Esophagus muscularis mucosa (tissue), 4 donors: ENCODE measurements at regions not wholly inside any gene's neighbourhood (a gene's known extent, or its start where the extent isn't known, plus 50 kb on each side); places are given as distances from the start of the nearest gene placed in this dataset.

Experiments
- DNase-seq: peaks from one replicate; pipeline ENCODE4 v3.0.0-alpha.2; 2017; ENCODE audit errors: extremely low spot score
- H3K27ac ChIP-seq, 4 donors: fragments of 200-600 bp; sonication (generic); replicated peaks in 1 of 4; 1 replicate in 3 of 4; 2 replicates in 1 of 4; pipeline ENCODE4 v1.5.1; 2016 to 2019; ENCODE audit warnings: mild to moderate bottlenecking in 1 of 4
- H3K27me3 ChIP-seq, 4 donors: fragments of 200-600 bp; sonication (generic); one replicate each; pipeline versions ENCODE4 v1.5.1 to v1.6.0; 2016 to 2019
- H3K36me3 ChIP-seq, 4 donors: fragments of 200-600 bp; sonication (generic); one replicate each; pipeline ENCODE4 v1.5.1; 2016 to 2019
- H3K4me1 ChIP-seq, 4 donors: fragments of 200-600 bp; sonication (generic); one replicate each; pipeline ENCODE4 v1.5.1; 2016 to 2019
- H3K4me3 ChIP-seq, 4 donors: fragments of 200-600 bp; sonication (generic); 1 replicate in 2 of 4; 2 replicates in 2 of 4; pipeline ENCODE4 v1.5.1; 2016 to 2019; ENCODE audit warnings: mild to moderate bottlenecking in 4 of 4, moderate library complexity in 1 of 4
- H3K9me3 ChIP-seq, 4 donors: fragments of 200-600 bp; sonication (generic); 1 replicate in 3 of 4; 2 replicates in 1 of 4; pipeline ENCODE4 v1.5.1; 2016 to 2019
- CTCF ChIP-seq, 3 experiments: fragments of 200-600 bp in 2 of 3; fragments of 450-650 bp in 1 of 3; sonication (generic) in 2 of 3; IDR thresholded peaks; one replicate each; pipeline ENCODE4 v1.5.1; 2017 to 2019; ENCODE audit warnings: antibody characterized with exemption in 3 of 3, mild to moderate bottlenecking in 2 of 3, moderate library complexity in 1 of 3
- EP300 ChIP-seq: sonication (generic); formaldehyde crosslinking; IDR thresholded peaks from one replicate; pipeline ENCODE4 v1.6.1; 2017; ENCODE audit warnings: antibody characterized with exemption
- POLR2A ChIP-seq: fragments of 450-650 bp; IDR thresholded peaks from one replicate; pipeline ENCODE4 v1.6.1; 2017; ENCODE audit warnings: antibody characterized with exemption, moderate library complexity, mild to moderate bottlenecking, low read depth
- POLR2AphosphoS5 ChIP-seq, 2 donors: sonication (generic); formaldehyde crosslinking; IDR thresholded peaks; one replicate each; pipeline ENCODE4 v1.6.1; 2017; ENCODE audit warnings: antibody characterized with exemption in 2 of 2
- WGBS: methylation state at CpG from one replicate; pipeline ENCODE4 v1.1.5; 2018; 5-methylcytosine and 5-hydroxymethylcytosine counted together
- intact Hi-C: fragments of 100-400 bp; cut with DNase I; formaldehyde crosslinking; loops from one replicate; pipeline ENCODE4 v1.15.1; 2023

GRCh38 chr20:60132162-60132826 is 174.1 kb downstream of the CDH26 start:
- intact Hi-C loops = no loop called here
- no peak for TF ChIP-seq POLR2AphosphoS5 (IDR thresholded peaks at IDR 0.05)
- TF ChIP-seq CTCF (IDR thresholded peaks at IDR 0.05) = no peak
- TF ChIP-seq EP300 = no peak
- TF ChIP-seq POLR2A = no peak
- no peaks in the 10 kb centered on the region for H3K36me3 ChIP-seq
- H3K27ac ChIP-seq = no peak overlapping the region
- H3K9me3 ChIP-seq = no peaks in the 10 kb centered on the region
- no peaks in the 10 kb centered on the region for H3K4me1 ChIP-seq
- no peak for DNase-seq
- peaks cover 0 to 23% (median 0%) of the 10 kb centered on the region in 4 donors for H3K27me3 ChIP-seq
- 90% methylated on average over 8 of the region's 8 CpGs for WGBS
- H3K4me3 ChIP-seq = no peak overlapping the region

- Histone ChIP-seq H3K27ac (no peak overlapping the region), H3K36me3 (no peaks in the 10 kb centered on the region), H3K27me3 (peaks cover 0 to 16% (median 0%) of the 10 kb centered on the region in 4 donors), H3K9me3 (no peaks in the 10 kb centered on the region), H3K4me3 (no peak overlapping the region), H3K4me1 (no peaks in the 10 kb centered on the region)
- 86% methylated on average over 14 of the region's 14 CpGs for WGBS
- intact Hi-C loops = no loop called here
- no peak for TF ChIP-seq POLR2A
- no peak for TF ChIP-seq POLR2AphosphoS5 (IDR thresholded peaks at IDR 0.05)
- no peak for TF ChIP-seq CTCF (IDR thresholded peaks at IDR 0.05)
- TF ChIP-seq EP300 = no peak
- peak; percentile 80 for DNase-seq
These were observed 174.8 kb downstream of the CDH26 start for GRCh38 chr20:60132827-60133670.

GRCh38 chr20:60135276-60135675 is 177.1 kb downstream of the CDH26 start:
- Histone ChIP-seq H3K27ac (no peak overlapping the region), H3K27me3 (peaks cover 0 to under 1% (median 0%) of the 10 kb centered on the region in 4 donors), H3K9me3 (no peaks in the 10 kb centered on the region), H3K36me3 (no peaks in the 10 kb centered on the region), H3K4me1 (peaks cover 0 to 4% (median under 1%) of the 10 kb centered on the region in 4 donors), H3K4me3 (no peak overlapping the region)
- peak; percentile 60 for DNase-seq
- WGBS = 98% methylated on average over 4 of the region's 4 CpGs
- intact Hi-C loops = no loop called here
- TF ChIP-seq CTCF (IDR thresholded peaks at IDR 0.05) (no peak), EP300 (no peak), POLR2AphosphoS5 (IDR thresholded peaks at IDR 0.05) (no peak), POLR2A (no peak)

- no peak overlapping the region for H3K27ac ChIP-seq
- no peak overlapping the region for H3K4me3 ChIP-seq
- TF ChIP-seq CTCF (IDR thresholded peaks at IDR 0.05) (no peak), EP300 (no peak), POLR2A (no peak), POLR2AphosphoS5 (IDR thresholded peaks at IDR 0.05) (no peak)
- WGBS = 51% methylated on average over 7 of the region's 7 CpGs
- intact Hi-C loops = no loop called here
- no peaks in the 10 kb centered on the region for H3K9me3 ChIP-seq
- no peaks in the 10 kb centered on the region for H3K36me3 ChIP-seq
- H3K4me1 ChIP-seq = peaks cover 0 to 5% (median 2%) of the 10 kb centered on the region in 4 donors
- no peaks in the 10 kb centered on the region for H3K27me3 ChIP-seq
- peak; percentile 39 for DNase-seq
These were observed 178.6 kb downstream of the CDH26 start for GRCh38 chr20:60136645-60137401.
